ENCODE measurements at regions not wholly inside any gene's neighbourhood (a gene's known extent, or its start where the extent isn't known, plus 50 kb on each side); places are given as distances from the start of the nearest gene placed in this dataset.

- Histone ChIP-seq H3K9ac (ENCODE audit: low read length in 5 of 5) (no peak overlapping the region), H3K9me3 (ENCODE audit: control insufficient read depth in 5 of 5, low read length in 5 of 5) (no peaks in the 10 kb centered on the region), H3K4me1 (ENCODE audit: control insufficient read depth in 5 of 5, insufficient read depth in 5 of 5, low read length in 5 of 5) (peaks cover 0 to 18% (median 12%) of the 10 kb centered on the region in 5 donors), H3K27ac (ENCODE audit: low read depth, low read length) (no peak overlapping the region), H3K4me3 (ENCODE audit: low read depth in 1 of 5, low read length in 5 of 5) (no peak overlapping the region), H3K27me3 (ENCODE audit: control insufficient read depth in 5 of 5, insufficient read depth in 4 of 5, low read length in 5 of 5) (no peaks in the 10 kb centered on the region), H3K36me3 (ENCODE audit: control insufficient read depth in 5 of 5, insufficient read depth in 5 of 5, low read length in 5 of 5) (no peaks in the 10 kb centered on the region)
Measured at GRCh38 chr21:35458405-35458804, 409.3 kb upstream of the RUNX1 start.

GRCh38 chr21:35457097-35457804 is 408.1 kb upstream of the RUNX1 start:
- H3K36me3 ChIP-seq (ENCODE audit: control insufficient read depth in 5 of 5, insufficient read depth in 5 of 5, low read length in 5 of 5) = no peaks in the 10 kb centered on the region
- H3K9ac ChIP-seq (ENCODE audit: low read length in 5 of 5) = no peak overlapping the region

DNA sequence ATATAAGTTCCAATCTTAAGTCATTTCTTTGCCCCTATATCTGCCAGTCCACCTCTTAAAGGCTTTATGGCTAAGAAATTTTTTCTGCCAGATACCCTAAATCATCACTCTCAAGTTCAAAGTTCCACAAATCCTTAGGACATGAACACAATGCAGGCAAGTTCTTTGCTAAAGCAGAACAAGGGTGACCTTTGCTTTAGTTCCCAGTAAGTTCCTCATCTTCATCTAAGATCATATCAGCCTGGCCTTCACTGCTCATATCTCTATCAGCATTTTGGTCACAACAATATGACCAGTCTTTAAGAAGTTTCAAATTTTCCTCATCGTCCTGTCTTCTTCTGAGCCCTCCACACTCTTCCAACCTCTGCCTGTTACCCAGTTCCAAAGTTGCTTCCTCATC is 402.2 kb upstream of the RUNX1 start:
- H3K36me3 ChIP-seq (ENCODE audit: control insufficient read depth in 5 of 5, insufficient read depth in 5 of 5, low read length in 5 of 5) = no peaks in the 10 kb centered on the region
- no peak overlapping the region for H3K9ac ChIP-seq (ENCODE audit: low read length in 5 of 5)
- H3K9me3 ChIP-seq (ENCODE audit: control insufficient read depth in 5 of 5, low read length in 5 of 5) = peaks cover 0 to 3% (median 0%) of the 10 kb centered on the region in 5 donors
- H3K27ac ChIP-seq (ENCODE audit: low read depth, low read length) = no peak overlapping the region
- no peaks in the 10 kb centered on the region for H3K27me3 ChIP-seq (ENCODE audit: control insufficient read depth in 5 of 5, insufficient read depth in 4 of 5, low read length in 5 of 5)
- H3K4me1 ChIP-seq (ENCODE audit: control insufficient read depth in 5 of 5, insufficient read depth in 5 of 5, low read length in 5 of 5) = peaks cover 0 to 3% (median 0%) of the 10 kb centered on the region in 5 donors
- H3K4me3 ChIP-seq (ENCODE audit: low read depth in 1 of 5, low read length in 5 of 5) = no peak overlapping the region

More at GRCh38 chr21:35457097-35457804, 408.1 kb upstream of the RUNX1 start:
- H3K27ac ChIP-seq (ENCODE audit: low read depth, low read length) = no peak overlapping the region
- no peaks in the 10 kb centered on the region for H3K27me3 ChIP-seq (ENCODE audit: control insufficient read depth in 5 of 5, insufficient read depth in 4 of 5, low read length in 5 of 5)
- peaks cover 0 to 18% (median 12%) of the 10 kb centered on the region in 5 donors for H3K4me1 ChIP-seq (ENCODE audit: control insufficient read depth in 5 of 5, insufficient read depth in 5 of 5, low read length in 5 of 5)
- no peaks in the 10 kb centered on the region for H3K9me3 ChIP-seq (ENCODE audit: control insufficient read depth in 5 of 5, low read length in 5 of 5)
- H3K4me3 ChIP-seq (ENCODE audit: low read depth in 1 of 5, low read length in 5 of 5) = no peak overlapping the region

- H3K9ac ChIP-seq (ENCODE audit: low read length in 5 of 5) = no peak overlapping the region
- H3K9me3 ChIP-seq (ENCODE audit: control insufficient read depth in 5 of 5, low read length in 5 of 5) = peaks cover 0 to 3% (median 0%) of the 10 kb centered on the region in 5 donors
- H3K27me3 ChIP-seq (ENCODE audit: control insufficient read depth in 5 of 5, insufficient read depth in 4 of 5, low read length in 5 of 5) = no peaks in the 10 kb centered on the region
Measured at GRCh38 chr21:35450830-35451229, 401.7 kb upstream of the RUNX1 start.

GRCh38 chr21:35449846-35450245 is 400.7 kb upstream of the RUNX1 start:
- Histone ChIP-seq H3K4me1 (ENCODE audit: control insufficient read depth in 5 of 5, insufficient read depth in 5 of 5, low read length in 5 of 5) (peaks cover 0 to 3% (median 0%) of the 10 kb centered on the region in 5 donors), H3K36me3 (ENCODE audit: control insufficient read depth in 5 of 5, insufficient read depth in 5 of 5, low read length in 5 of 5) (no peaks in the 10 kb centered on the region), H3K27ac (ENCODE audit: low read depth, low read length) (no peak overlapping the region), H3K4me3 (ENCODE audit: low read depth in 1 of 5, low read length in 5 of 5) (no peak overlapping the region), H3K27me3 (ENCODE audit: control insufficient read depth in 5 of 5, insufficient read depth in 4 of 5, low read length in 5 of 5) (no peaks in the 10 kb centered on the region), H3K9ac (ENCODE audit: low read length in 5 of 5) (no peak overlapping the region), H3K9me3 (ENCODE audit: control insufficient read depth in 5 of 5, low read length in 5 of 5) (peaks cover 0 to 3% (median 0%) of the 10 kb centered on the region in 5 donors)

More at GRCh38 chr21:35450830-35451229, 401.7 kb upstream of the RUNX1 start:
- no peaks in the 10 kb centered on the region for H3K36me3 ChIP-seq (ENCODE audit: control insufficient read depth in 5 of 5, insufficient read depth in 5 of 5, low read length in 5 of 5)
- H3K4me1 ChIP-seq (ENCODE audit: control insufficient read depth in 5 of 5, insufficient read depth in 5 of 5, low read length in 5 of 5) = peaks cover 0 to 3% (median 0%) of the 10 kb centered on the region in 5 donors
- H3K27ac ChIP-seq (ENCODE audit: low read depth, low read length) = no peak overlapping the region
- H3K4me3 ChIP-seq (ENCODE audit: low read depth in 1 of 5, low read length in 5 of 5) = no peak overlapping the region

- Histone ChIP-seq H3K27ac (ENCODE audit: low read depth, low read length) (no peak overlapping the region), H3K36me3 (ENCODE audit: control insufficient read depth in 5 of 5, insufficient read depth in 5 of 5, low read length in 5 of 5) (no peaks in the 10 kb centered on the region)
Measured at GRCh38 chr21:35448876-35449599, 399.9 kb upstream of the RUNX1 start.

DNA sequence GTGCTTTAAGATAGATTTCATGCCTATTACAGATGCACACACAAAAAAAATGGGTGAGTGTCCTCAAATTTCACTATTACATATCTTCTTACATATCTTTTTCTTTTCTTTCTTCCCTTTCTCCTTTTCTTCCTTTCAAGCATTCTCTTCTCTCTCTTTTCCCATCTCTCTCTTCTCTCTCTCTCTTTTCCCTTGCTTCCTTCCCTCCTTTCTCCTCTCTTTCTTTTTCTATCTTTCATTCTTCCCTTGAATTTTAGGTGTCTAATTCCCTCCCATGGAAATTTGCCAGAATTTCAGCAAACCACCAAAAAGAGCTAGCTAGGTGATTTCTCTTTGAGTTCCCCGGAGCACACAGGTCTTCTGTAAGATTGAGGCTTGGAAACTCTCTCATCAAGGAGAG is 395.3 kb upstream of the RUNX1 start:
- Histone ChIP-seq H3K27me3 (ENCODE audit: control insufficient read depth in 5 of 5, insufficient read depth in 4 of 5, low read length in 5 of 5) (no peaks in the 10 kb centered on the region), H3K36me3 (ENCODE audit: control insufficient read depth in 5 of 5, insufficient read depth in 5 of 5, low read length in 5 of 5) (no peaks in the 10 kb centered on the region), H3K4me1 (ENCODE audit: control insufficient read depth in 5 of 5, insufficient read depth in 5 of 5, low read length in 5 of 5) (peaks cover 0 to 6% (median 0%) of the 10 kb centered on the region in 5 donors), H3K9me3 (ENCODE audit: control insufficient read depth in 5 of 5, low read length in 5 of 5) (no peaks in the 10 kb centered on the region), H3K27ac (ENCODE audit: low read depth, low read length) (no peak overlapping the region), H3K4me3 (ENCODE audit: low read depth in 1 of 5, low read length in 5 of 5) (no peak overlapping the region), H3K9ac (ENCODE audit: low read length in 5 of 5) (no peak overlapping the region)

More at GRCh38 chr21:35448876-35449599, 399.9 kb upstream of the RUNX1 start:
- Histone ChIP-seq H3K4me1 (ENCODE audit: control insufficient read depth in 5 of 5, insufficient read depth in 5 of 5, low read length in 5 of 5) (peaks cover 0 to 3% (median 0%) of the 10 kb centered on the region in 5 donors), H3K4me3 (ENCODE audit: low read depth in 1 of 5, low read length in 5 of 5) (no peak overlapping the region), H3K9ac (ENCODE audit: low read length in 5 of 5) (no peak overlapping the region), H3K27me3 (ENCODE audit: control insufficient read depth in 5 of 5, insufficient read depth in 4 of 5, low read length in 5 of 5) (no peaks in the 10 kb centered on the region), H3K9me3 (ENCODE audit: control insufficient read depth in 5 of 5, low read length in 5 of 5) (peaks cover 0 to 3% (median 0%) of the 10 kb centered on the region in 5 donors)

GRCh38 chr21:35441868-35442582 is 392.9 kb upstream of the RUNX1 start:
- H3K4me3 ChIP-seq (ENCODE audit: low read depth in 1 of 5, low read length in 5 of 5) = no peak overlapping the region
- H3K9me3 ChIP-seq (ENCODE audit: control insufficient read depth in 5 of 5, low read length in 5 of 5) = no peaks in the 10 kb centered on the region
- H3K27ac ChIP-seq (ENCODE audit: low read depth, low read length) = no peak overlapping the region
- H3K27me3 ChIP-seq (ENCODE audit: control insufficient read depth in 5 of 5, insufficient read depth in 4 of 5, low read length in 5 of 5) = no peaks in the 10 kb centered on the region
- no peaks in the 10 kb centered on the region for H3K36me3 ChIP-seq (ENCODE audit: control insufficient read depth in 5 of 5, insufficient read depth in 5 of 5, low read length in 5 of 5)
- H3K9ac ChIP-seq (ENCODE audit: low read length in 5 of 5) = no peak overlapping the region
- H3K4me1 ChIP-seq (ENCODE audit: control insufficient read depth in 5 of 5, insufficient read depth in 5 of 5, low read length in 5 of 5) = peaks cover 0 to 11% (median 4%) of the 10 kb centered on the region in 5 donors

DNA sequence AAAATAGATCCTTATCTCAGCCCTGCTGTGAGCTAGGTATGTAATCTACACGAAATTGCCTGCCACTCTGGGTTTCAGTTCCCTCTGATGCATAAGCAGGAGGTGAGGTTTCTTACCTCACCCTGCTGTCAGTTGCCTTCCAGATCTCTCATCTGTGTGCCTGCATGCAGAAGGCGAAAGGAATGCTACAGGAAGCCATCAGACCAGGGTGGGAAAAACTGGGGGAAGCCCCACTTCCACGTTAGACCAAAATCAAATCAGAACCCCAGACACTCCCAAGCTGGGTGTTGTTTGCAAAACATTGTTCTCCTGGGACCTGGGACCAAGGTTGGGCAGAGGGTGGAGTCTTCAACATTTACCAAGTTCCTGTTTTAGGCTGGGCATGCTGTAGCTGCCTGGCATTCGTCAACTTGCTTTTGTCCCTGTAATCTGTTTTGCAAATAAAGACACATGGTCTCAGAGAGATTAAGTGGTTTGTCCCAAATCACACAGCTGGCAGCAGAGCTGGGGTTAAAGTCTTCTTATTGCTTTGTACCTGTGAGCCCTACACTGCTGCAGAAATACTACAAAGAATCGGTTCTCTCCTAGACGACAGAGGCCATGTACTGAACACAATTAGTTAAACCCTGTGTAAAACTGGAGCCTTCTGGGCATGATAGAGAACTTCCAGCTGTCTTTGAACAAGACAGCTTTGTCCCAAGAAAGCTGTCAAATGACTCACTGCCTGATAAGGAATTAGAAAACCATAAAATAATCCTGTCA is 389.7 kb upstream of the RUNX1 start:
- Histone ChIP-seq H3K9me3 (ENCODE audit: control insufficient read depth in 5 of 5, low read length in 5 of 5) (peaks cover 0 to 11% (median 7%) of the 10 kb centered on the region in 5 donors), H3K36me3 (ENCODE audit: control insufficient read depth in 5 of 5, insufficient read depth in 5 of 5, low read length in 5 of 5) (no peaks in the 10 kb centered on the region), H3K4me3 (ENCODE audit: low read depth in 1 of 5, low read length in 5 of 5) (no peak overlapping the region), H3K27me3 (ENCODE audit: control insufficient read depth in 5 of 5, insufficient read depth in 4 of 5, low read length in 5 of 5) (no peaks in the 10 kb centered on the region), H3K27ac (ENCODE audit: low read depth, low read length) (no peak overlapping the region), H3K9ac (ENCODE audit: low read length in 5 of 5) (no peak overlapping the region), H3K4me1 (ENCODE audit: control insufficient read depth in 5 of 5, insufficient read depth in 5 of 5, low read length in 5 of 5) (peaks cover 0 to 11% (median 4%) of the 10 kb centered on the region in 5 donors)

Data from subcutaneous abdominal adipose tissue (tissue), 5 donors.